HCT116 (cell line): ENCODE measurements at regions not wholly inside any gene's neighbourhood (a gene's known extent, or its start where the extent isn't known, plus 50 kb on each side); places are given as distances from the start of the nearest gene placed in this dataset.

ENCODE experiments used
- ATAC-seq: fragments of 200-7000 bp; cut with Tn5 transposase; 2 replicates; pipeline ENCODE4 v1.9.1; 2020; ENCODE audit warnings: mild to moderate bottlenecking, moderate library complexity
- BruUV-seq: library from RNA; stranded (reverse); fragments of 400-500 nt; replicated peaks from 2 replicates; lab custom pipeline; 2021; lab: Mats Ljungman, UMichigan
- CTCF ChIA-PET: fragments of 300-600 bp; sonication (Branson Sonifier 250); formaldehyde crosslinking; loops from one replicate; lab custom pipeline; 2021; ENCODE audit warnings: antibody characterized with exemption; lab: Charles Lee
- POLR2A ChIA-PET: fragments of 300-600, 350-600 bp; sonication (Branson Sonifier 250); formaldehyde crosslinking; loops from one replicate; lab custom pipeline; 2021; ENCODE audit warnings: antibody characterized with exemption; lab: Charles Lee
- RAD21 ChIA-PET, 2 experiments: fragments of 300-600 bp; sonication (Branson Sonifier 250); formaldehyde crosslinking; loops; one replicate each; lab custom pipeline; 2023; ENCODE audit warnings: low total read pairs in 2 of 2; ENCODE audit not compliant: uncharacterized antibody in 2 of 2, unreplicated experiment in 2 of 2, low non-redundant PET in 1 of 2; lab: Charles Lee
- DNase-seq: peaks from one replicate; pipeline ENCODE4 v3.0.0-alpha.2; 2010; ENCODE audit warnings: low read depth, low spot score
- H2AFZ ChIP-seq: fragments of 200-600 bp; shearing (Covaris generic), sonication (generic); 2 replicates; pipeline ENCODE4 v1.6.1; 2017; ENCODE audit warnings: low read depth, mixed run types, mixed read lengths, antibody characterized with exemption, low read length; ENCODE audit not compliant: poor library complexity, severe bottlenecking
- H3K27ac ChIP-seq: 2 replicates; pipeline ENCODE4 v1.5.1; 2012; ENCODE audit warnings: low read depth, low read length
- H3K27me3 ChIP-seq: fragments of 200-600 bp; sonication (generic); 2 replicates; pipeline ENCODE4 v1.6.1; 2016; ENCODE audit warnings: mixed run types, low read length, mixed read lengths; ENCODE audit not compliant: insufficient read depth
- H3K36me3 ChIP-seq, 2 experiments: fragments of 200-500 bp in 1 of 2; fragments of 200-600 bp in 1 of 2; sonication (Bioruptor generic) in 1 of 2; sonication (generic) in 1 of 2; 2 replicates each; pipeline versions ENCODE4 v1.5.1 to v1.6.1; 2014 to 2016; ENCODE audit warnings: low read length in 2 of 2, inconsistent platforms in 1 of 2, mixed read lengths in 1 of 2, mixed run types in 1 of 2; ENCODE audit not compliant: insufficient read depth in 2 of 2, control insufficient read depth in 1 of 2
- H3K4me1 ChIP-seq, 2 experiments: fragments of 200-600 bp in 1 of 2; sonication (generic) in 1 of 2; 2 replicates each; pipeline versions ENCODE4 v1.5.1 to v1.6.1; 2012 to 2017; ENCODE audit warnings: low read length in 2 of 2, inconsistent platforms in 1 of 2, mild to moderate bottlenecking in 1 of 2, mixed read lengths in 1 of 2, mixed run types in 1 of 2, moderate library complexity in 1 of 2; ENCODE audit not compliant: insufficient read depth in 2 of 2, control insufficient read depth in 1 of 2
- H3K4me2 ChIP-seq: fragments of 200-600 bp; sonication (generic); 2 replicates; pipeline ENCODE4 v1.6.1; 2017; ENCODE audit warnings: mixed run types, low read length, mixed read lengths
- H3K4me3 ChIP-seq, 2 experiments: fragments of 200-600 bp in 1 of 2; sonication (generic) in 1 of 2; replicated peaks in 1 of 2; 2 replicates each; pipeline ENCODE4 v1.5.1; 2011 to 2016; ENCODE audit warnings: low read length in 2 of 2, control low read depth in 1 of 2, low read depth in 1 of 2, mild to moderate bottlenecking in 1 of 2, mixed read lengths in 1 of 2, mixed run types in 1 of 2
- H3K79me2 ChIP-seq: fragments of 200-600 bp; sonication (generic); 2 replicates; pipeline ENCODE4 v1.6.1; 2017; ENCODE audit warnings: mild to moderate bottlenecking, mixed run types, low read length, moderate library complexity, mixed read lengths; ENCODE audit not compliant: insufficient read depth
- H3K9ac ChIP-seq: fragments of 200-600 bp; sonication (generic); 2 replicates; pipeline ENCODE4 v1.6.1; 2016; ENCODE audit warnings: low read length, mixed read lengths
- H3K9me2 ChIP-seq: fragments of 200-600 bp; sonication (generic), shearing (Covaris generic); 2 replicates; pipeline ENCODE4 v1.6.1; 2017; ENCODE audit warnings: mixed run types, mild to moderate bottlenecking, moderate library complexity; ENCODE audit not compliant: insufficient read depth
- H3K9me3 ChIP-seq, 2 experiments: fragments of 200-500 bp in 1 of 2; fragments of 200-600 bp in 1 of 2; sonication (Bioruptor generic) in 1 of 2; sonication (generic) in 1 of 2; 2 replicates each; pipeline ENCODE4 v1.6.1; 2014 to 2017; ENCODE audit warnings: low read length in 2 of 2, mixed read lengths in 2 of 2, inconsistent platforms in 1 of 2, low read depth in 1 of 2, mild to moderate bottlenecking in 1 of 2, mixed run types in 1 of 2, moderate library complexity in 1 of 2; ENCODE audit not compliant: control insufficient read depth in 1 of 2, insufficient read depth in 1 of 2
- H4K20me1 ChIP-seq: fragments of 200-600 bp; sonication (generic), shearing (Covaris generic); 2 replicates; pipeline ENCODE4 v1.6.1; 2017; ENCODE audit warnings: mixed run types, mild to moderate bottlenecking, moderate library complexity; ENCODE audit not compliant: insufficient read depth
- CBX3 ChIP-seq: IDR thresholded peaks from 2 replicates; pipeline ENCODE4 v1.6.1; 2012; ENCODE audit warnings: low read depth
- CEBPB ChIP-seq: IDR thresholded peaks from 2 replicates; pipeline ENCODE4 v1.6.1; 2012; ENCODE audit warnings: low read depth
- CTCF ChIP-seq, 3 experiments: fragments of 200-600 bp in 1 of 3; sonication (generic) in 1 of 3; IDR thresholded peaks in 2 of 3; conservative IDR thresholded peaks in 1 of 3; 2 replicates each; pipeline ENCODE4 v1.5.1; 2012 to 2017; ENCODE audit warnings: low read depth in 2 of 3, low read length in 2 of 3, antibody characterized with exemption in 1 of 3, borderline replicate concordance in 1 of 3, control low read depth in 1 of 3, mild to moderate bottlenecking in 1 of 3, mixed read lengths in 1 of 3, mixed run types in 1 of 3, moderate library complexity in 1 of 3; ENCODE audit not compliant: insufficient read depth in 1 of 3
- EGR1 ChIP-seq: IDR thresholded peaks from 2 replicates; pipeline ENCODE4 v1.6.1; 2012; ENCODE audit warnings: low read depth
- ELF1 ChIP-seq: IDR thresholded peaks from 2 replicates; pipeline ENCODE4 v1.6.1; 2012; ENCODE audit warnings: low read depth, borderline replicate concordance
- EZH2 ChIP-seq: fragments of 200-600 bp; sonication (generic); IDR thresholded peaks from 2 replicates; pipeline ENCODE4 v1.6.1; 2017; ENCODE audit warnings: antibody characterized with exemption, mixed run types
- EZH2phosphoT487 ChIP-seq: fragments of 200-600 bp; IDR thresholded peaks from 2 replicates; pipeline ENCODE4 v1.6.1; 2018; ENCODE audit warnings: antibody characterized with exemption, borderline replicate concordance
- FOSL1 ChIP-seq: IDR thresholded peaks from 2 replicates; pipeline ENCODE4 v1.6.1; 2012; ENCODE audit warnings: low read depth
- JUND ChIP-seq: IDR thresholded peaks from 2 replicates; pipeline ENCODE4 v1.6.1; 2012
- MAX ChIP-seq: IDR thresholded peaks from 2 replicates; pipeline ENCODE4 v1.6.1; 2012
- POLR2A ChIP-seq: IDR thresholded peaks from 2 replicates; pipeline ENCODE4 v1.7.0; 2011; ENCODE audit warnings: borderline replicate concordance; ENCODE audit not compliant: insufficient read depth, insufficient read length; ENCODE audit errors: extremely low read depth
- RAD21 ChIP-seq: IDR thresholded peaks from 2 replicates; pipeline ENCODE4 v1.6.1; 2012; ENCODE audit warnings: low read depth, mild to moderate bottlenecking
- REST ChIP-seq: IDR thresholded peaks from 2 replicates; pipeline ENCODE4 v1.6.1; 2012; ENCODE audit warnings: low read depth
- SIN3A ChIP-seq: IDR thresholded peaks from 2 replicates; pipeline ENCODE4 v1.6.1; 2012; ENCODE audit warnings: low read depth
- SP1 ChIP-seq: IDR thresholded peaks from 2 replicates; pipeline ENCODE4 v1.6.1; 2012; ENCODE audit warnings: low read depth
- SRF ChIP-seq: IDR thresholded peaks from 2 replicates; pipeline ENCODE4 v1.6.1; 2012; ENCODE audit warnings: low read depth
- TCF7L2 ChIP-seq: IDR thresholded peaks from 2 replicates; pipeline ENCODE4 v1.7.0; 2011; ENCODE audit warnings: borderline replicate concordance, inconsistent platforms; ENCODE audit not compliant: insufficient read depth, insufficient read length; ENCODE audit errors: extremely low read depth
- ZNF274 ChIP-seq: fragments of 200-500 bp; sonication (Bioruptor generic); IDR thresholded peaks from 2 replicates; pipeline ENCODE4 v1.6.1; 2014; ENCODE audit warnings: mild to moderate bottlenecking, low read depth, low read length, inconsistent platforms
- intact Hi-C: fragments of 100-400 bp; cut with micrococcal nuclease; formaldehyde crosslinking; loops from 2 replicates; pipeline ENCODE4 v1.10.0; 2022

- CTCF ChIA-PET, result no interaction called here
- POLR2A ChIA-PET, result no interaction called here
Observed at GRCh38 chr2:118729760-118730159, 117.7 kb downstream of the EN1 start.

GRCh38 chr2:118728984-118729383 lies 118.5 kb downstream of the EN1 start:
- no peak overlapping the region for H3K9ac ChIP-seq
- H3K4me2 ChIP-seq, result no peak overlapping the region
- ATAC-seq (no peak), DNase-seq (no peak)
- BruUV-seq, result no TSS peak
- no peaks in the 10 kb centered on the region for H4K20me1 ChIP-seq
- H3K9me2 ChIP-seq, result no peaks in the 10 kb centered on the region
- H3K27ac ChIP-seq, result no peak overlapping the region
- no peaks in the 10 kb centered on the region for H3K79me2 ChIP-seq
- RAD21 ChIA-PET, result no interaction called here
- H2AFZ ChIP-seq, result no peak overlapping the region
- no peaks in the 10 kb centered on the region for H3K4me1 ChIP-seq
- CTCF ChIA-PET, result no interaction called here
- no peak overlapping the region for H3K4me3 ChIP-seq
- POLR2A ChIA-PET, result no interaction called here
- H3K9me3 ChIP-seq, result no peaks in the 10 kb centered on the region
- intact Hi-C loops, result no loop called here
- no peaks in the 10 kb centered on the region for H3K36me3 ChIP-seq
- 0 out of 2 replicates have a peak, but pooled peaks cover 3% of the 10 kb centered on the region for H3K27me3 ChIP-seq
- TF ChIP-seq SRF (no peak), CTCF (IDR thresholded peaks at IDR 0.05 in 2 of 3, conservative IDR thresholded peaks at IDR 0.05 in 1 of 3; ENCODE audit: borderline replicate concordance in 1 of 3, insufficient read depth in 1 of 3, low read depth in 2 of 3, low read length in 2 of 3) (no peak), JUND (no peak), CEBPB (no peak), RAD21 (no peak), ELF1 (no peak), MAX (no peak), TCF7L2 (no peak), POLR2A (no peak), REST (no peak), FOSL1 (no peak), ZNF274 (no peak), SP1 (no peak), SIN3A (no peak), CBX3 (no peak), EGR1 (no peak)

More at GRCh38 chr2:118729760-118730159, 117.7 kb downstream of the EN1 start:
- Histone ChIP-seq H3K9ac (no peak overlapping the region), H3K27me3 (0 out of 2 replicates have a peak, but pooled peaks cover 3% of the 10 kb centered on the region), H3K9me3 (no peaks in the 10 kb centered on the region), H3K4me2 (no peak overlapping the region), H3K9me2 (no peaks in the 10 kb centered on the region), H4K20me1 (no peaks in the 10 kb centered on the region), H3K4me3 (no peak overlapping the region), H3K27ac (no peak overlapping the region), H3K4me1 (no peaks in the 10 kb centered on the region), H3K79me2 (no peaks in the 10 kb centered on the region), H3K36me3 (no peaks in the 10 kb centered on the region), H2AFZ (no peak overlapping the region)
- intact Hi-C loops, result no loop called here
- ATAC-seq (no peak), DNase-seq (no peak)
- RAD21 ChIA-PET, result no interaction called here
- no TSS peak for BruUV-seq
- TF ChIP-seq EGR1, result no peak
- TF ChIP-seq FOSL1, result no peak
- no peak for TF ChIP-seq EZH2
- TF ChIP-seq JUND, result no peak
- no peak for TF ChIP-seq CBX3
- no peak for TF ChIP-seq RAD21
- TF ChIP-seq ELF1, result no peak
- no peak for TF ChIP-seq SRF
- no peak for TF ChIP-seq EZH2phosphoT487
